ENCODE measurements at regions not wholly inside any gene's neighbourhood (a gene's known extent, or its start where the extent isn't known, plus 50 kb on each side); places are given as distances from the start of the nearest gene placed in this dataset.

DNA sequence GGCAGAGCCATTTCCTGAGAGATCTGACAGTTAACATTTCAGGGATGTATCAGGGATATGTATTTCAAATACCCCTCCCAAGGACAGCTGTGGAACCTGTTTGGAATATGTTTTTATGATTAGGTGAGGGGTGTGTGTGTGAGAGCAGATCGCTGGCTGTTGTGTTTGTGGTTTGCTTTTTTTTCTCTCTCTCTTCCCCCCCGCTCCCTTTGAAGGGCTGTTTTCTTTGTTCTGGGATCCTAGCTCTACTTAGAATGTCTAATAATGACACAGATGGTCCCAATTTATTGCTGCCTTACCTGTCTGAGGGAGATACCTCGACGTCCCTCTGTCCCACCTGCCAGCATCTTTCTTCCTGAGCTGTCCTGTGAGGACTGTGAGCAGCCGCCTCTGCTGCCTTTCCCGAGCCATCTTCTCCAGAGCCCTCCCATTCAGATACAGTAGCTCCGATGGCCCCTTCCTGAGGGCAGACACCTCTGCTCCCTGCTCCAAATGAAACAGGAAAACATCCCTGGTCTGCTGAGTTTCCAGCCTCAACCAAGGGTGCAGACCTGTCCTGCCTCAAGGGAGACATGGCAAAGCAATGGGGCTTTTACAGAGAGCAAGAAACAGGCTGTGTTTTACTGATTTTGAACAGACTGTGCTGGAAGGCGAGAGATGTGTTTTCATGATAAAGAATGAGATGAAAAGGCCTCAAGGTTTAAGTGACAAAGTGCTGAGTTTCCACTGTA lies 138.0 kb upstream of the TNR start:
- no peaks in the 10 kb centered on the region for H3K36me3 ChIP-seq
- no peak overlapping the region for H3K27ac ChIP-seq
- no peak overlapping the region for H3K4me3 ChIP-seq
- TF ChIP-seq, protein P1, sequence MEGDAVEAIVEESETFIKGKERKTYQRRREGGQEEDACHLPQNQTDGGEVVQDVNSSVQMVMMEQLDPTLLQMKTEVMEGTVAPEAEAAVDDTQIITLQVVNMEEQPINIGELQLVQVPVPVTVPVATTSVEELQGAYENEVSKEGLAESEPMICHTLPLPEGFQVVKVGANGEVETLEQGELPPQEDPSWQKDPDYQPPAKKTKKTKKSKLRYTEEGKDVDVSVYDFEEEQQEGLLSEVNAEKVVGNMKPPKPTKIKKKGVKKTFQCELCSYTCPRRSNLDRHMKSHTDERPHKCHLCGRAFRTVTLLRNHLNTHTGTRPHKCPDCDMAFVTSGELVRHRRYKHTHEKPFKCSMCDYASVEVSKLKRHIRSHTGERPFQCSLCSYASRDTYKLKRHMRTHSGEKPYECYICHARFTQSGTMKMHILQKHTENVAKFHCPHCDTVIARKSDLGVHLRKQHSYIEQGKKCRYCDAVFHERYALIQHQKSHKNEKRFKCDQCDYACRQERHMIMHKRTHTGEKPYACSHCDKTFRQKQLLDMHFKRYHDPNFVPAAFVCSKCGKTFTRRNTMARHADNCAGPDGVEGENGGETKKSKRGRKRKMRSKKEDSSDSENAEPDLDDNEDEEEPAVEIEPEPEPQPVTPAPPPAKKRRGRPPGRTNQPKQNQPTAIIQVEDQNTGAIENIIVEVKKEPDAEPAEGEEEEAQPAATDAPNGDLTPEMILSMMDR (IDR thresholded peaks at IDR 0.05), result no peak
- no peak for TF ChIP-seq POLR2A (IDR thresholded peaks at IDR 0.05)
- H3K9me3 ChIP-seq, result no peaks in the 10 kb centered on the region
- no peak for DNase-seq
- no peaks in the 10 kb centered on the region for H3K4me1 ChIP-seq
- no peaks in the 10 kb centered on the region for H3K27me3 ChIP-seq

DNA sequence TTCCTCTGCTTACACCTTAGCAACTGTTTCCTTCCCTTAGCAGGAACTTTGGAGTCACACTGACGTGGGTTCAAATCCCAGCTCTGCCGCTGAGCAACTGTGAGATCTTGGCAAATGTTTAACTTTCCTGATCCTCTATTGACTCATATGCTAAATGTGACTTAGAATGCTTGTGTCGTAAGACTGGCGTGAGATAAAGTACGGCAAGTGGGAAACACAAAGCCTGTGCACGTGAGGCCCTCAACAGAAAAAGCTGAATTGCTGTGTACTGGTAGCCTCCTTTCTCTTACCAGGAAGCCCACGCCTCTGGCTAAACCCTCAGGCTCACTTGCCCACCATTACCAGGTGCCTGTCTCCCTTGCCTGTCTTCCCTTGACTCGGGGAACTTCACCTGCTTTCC lies 135.4 kb upstream of the TNR start:
- Histone ChIP-seq H3K4me3 (no peak overlapping the region), H3K4me1 (no peaks in the 10 kb centered on the region), H3K27me3 (no peaks in the 10 kb centered on the region), H3K9me3 (no peaks in the 10 kb centered on the region), H3K36me3 (no peaks in the 10 kb centered on the region), H3K27ac (no peak overlapping the region)
- no peak for TF ChIP-seq POLR2A (IDR thresholded peaks at IDR 0.05)
- TF ChIP-seq, protein P1 (IDR thresholded peaks at IDR 0.05), result no peak
- DNase-seq, result no peak

DNA sequence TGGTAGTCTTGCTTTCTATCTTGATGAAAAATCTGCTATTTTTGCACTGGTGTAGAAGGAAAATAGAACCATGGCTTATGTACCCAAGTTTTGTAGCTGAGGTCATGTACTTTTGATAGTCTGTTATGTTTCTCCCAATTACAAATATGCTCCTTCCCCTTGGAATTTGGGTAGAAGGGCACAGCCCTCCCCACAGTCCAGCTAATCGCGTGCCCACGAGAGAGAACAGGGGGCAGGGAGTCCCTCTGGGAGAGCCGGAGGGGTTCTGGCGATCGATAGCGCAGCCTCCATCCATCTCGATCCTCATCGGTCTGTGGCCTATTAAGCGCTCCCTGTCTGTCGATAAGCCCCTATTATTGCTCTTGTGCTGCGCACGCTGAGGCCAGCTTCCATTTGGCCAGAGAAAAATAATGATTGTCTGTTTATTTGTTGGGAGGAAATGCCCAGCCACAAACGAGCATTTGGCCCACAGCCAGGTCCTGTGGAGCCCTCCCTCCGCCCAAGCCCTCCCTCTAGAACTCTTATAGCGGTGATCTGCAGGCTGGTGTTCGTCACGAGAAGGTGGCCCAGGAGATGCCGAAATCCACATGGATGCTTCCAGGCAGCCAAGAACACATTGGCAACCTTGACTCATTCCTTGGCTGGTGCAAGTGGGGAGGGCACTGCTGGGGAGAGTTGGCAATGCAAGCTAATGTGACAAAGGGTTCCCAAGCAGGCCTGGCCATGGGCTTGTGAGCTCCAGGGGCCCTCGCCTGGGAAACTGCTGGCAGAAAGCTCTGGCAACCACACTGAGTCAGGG lies 134.7 kb upstream of the TNR start:
- no peaks in the 10 kb centered on the region for H3K27me3 ChIP-seq

DNA sequence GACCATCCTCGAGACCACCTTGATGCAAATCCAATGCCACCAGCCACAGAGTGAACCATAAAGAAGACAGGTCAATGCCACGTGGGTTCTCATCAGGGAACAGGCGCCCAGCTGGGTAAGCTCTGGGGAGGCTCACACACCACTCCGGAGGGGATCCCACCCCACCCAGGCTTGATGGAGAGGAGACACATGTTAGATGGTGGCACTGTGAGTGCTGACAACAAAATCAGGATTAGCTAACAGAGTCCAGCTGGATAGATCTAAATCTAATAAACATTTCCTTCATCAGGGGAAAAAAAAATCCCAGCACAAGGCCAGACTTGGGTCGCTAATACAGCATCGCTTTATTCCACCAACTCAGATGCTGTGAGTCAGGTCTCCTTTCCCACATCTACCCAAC lies 132.2 kb upstream of the TNR start:
- H3K27ac ChIP-seq, result no peak overlapping the region
- no peaks in the 10 kb centered on the region for H3K27me3 ChIP-seq
- no peaks in the 10 kb centered on the region for H3K9me3 ChIP-seq
- no peaks in the 10 kb centered on the region for H3K36me3 ChIP-seq
- no peaks in the 10 kb centered on the region for H3K4me1 ChIP-seq
- DNase-seq, result no peak
- TF ChIP-seq, protein P1 (IDR thresholded peaks at IDR 0.05), result no peak
- TF ChIP-seq POLR2A (IDR thresholded peaks at IDR 0.05), result no peak
- H3K4me3 ChIP-seq, result no peak overlapping the region

More for the DNA sequence above, 134.7 kb upstream of the TNR start:
- TF ChIP-seq POLR2A (IDR thresholded peaks at IDR 0.05), result no peak
- TF ChIP-seq, protein P1 (IDR thresholded peaks at IDR 0.05), result no peak
- no peaks in the 10 kb centered on the region for H3K9me3 ChIP-seq
- no peak for DNase-seq
- H3K4me1 ChIP-seq, result no peaks in the 10 kb centered on the region
- no peak overlapping the region for H3K4me3 ChIP-seq
- H3K27ac ChIP-seq, result no peak overlapping the region
- H3K36me3 ChIP-seq, result no peaks in the 10 kb centered on the region

DNA sequence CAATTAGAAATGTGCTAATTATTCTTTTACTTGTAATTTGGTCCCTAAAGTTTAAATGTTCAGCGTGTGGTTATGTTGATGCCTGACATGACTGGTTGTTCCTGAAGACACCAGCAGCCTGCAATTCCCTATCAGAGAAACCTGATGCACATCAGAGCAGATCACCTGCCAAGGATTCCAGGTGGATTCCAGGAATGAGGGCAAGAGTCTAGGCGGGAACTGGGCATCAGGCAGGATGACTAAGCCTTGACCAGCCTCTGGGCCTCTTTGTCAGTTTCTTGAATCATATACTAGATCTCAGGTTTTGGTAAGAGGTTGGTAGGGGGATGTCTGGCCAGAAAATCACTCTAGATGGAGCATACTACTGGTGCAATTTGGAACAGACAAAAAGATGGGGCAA lies 130.7 kb upstream of the TNR start:
- no peak for DNase-seq
- no peaks in the 10 kb centered on the region for H3K36me3 ChIP-seq
- H3K27ac ChIP-seq, result no peak overlapping the region
- H3K4me1 ChIP-seq, result no peaks in the 10 kb centered on the region
- H3K9me3 ChIP-seq, result no peaks in the 10 kb centered on the region
- H3K4me3 ChIP-seq, result no peak overlapping the region
- no peaks in the 10 kb centered on the region for H3K27me3 ChIP-seq
- TF ChIP-seq, protein P1 (IDR thresholded peaks at IDR 0.05), result no peak
- no peak for TF ChIP-seq POLR2A (IDR thresholded peaks at IDR 0.05)
